Astrocyte (in vitro differentiated cells and primary cell): ENCODE measurements at regions not wholly inside any gene's neighbourhood (a gene's known extent, or its start where the extent isn't known, plus 50 kb on each side); places are given as distances from the start of the nearest gene placed in this dataset.

Experiments
- DNase-seq: peaks from one replicate; pipeline ENCODE4 v3.0.0-alpha.2; 2010; ENCODE audit warnings: low read depth
- FAIRE-seq: peaks from 2 replicates; lab custom pipeline; 2011; peaks lifted over from hg19 to GRCh38; lab: Jason Lieb, UNC
- H2AFZ ChIP-seq: 2 replicates; pipeline ENCODE4 v1.6.0; 2012; ENCODE audit warnings: low read depth, low read length, inconsistent platforms
- H3K27ac ChIP-seq: 2 replicates; pipeline ENCODE4 v1.5.1; 2011; ENCODE audit warnings: low read depth, low read length, inconsistent platforms
- H3K27me3 ChIP-seq: 2 replicates; pipeline ENCODE4 v1.6.0; 2011; ENCODE audit warnings: low read length, inconsistent platforms; ENCODE audit not compliant: insufficient read depth
- H3K36me3 ChIP-seq: 2 replicates; pipeline ENCODE4 v1.5.1; 2011; ENCODE audit warnings: low read length, inconsistent platforms; ENCODE audit not compliant: insufficient read depth
- H3K4me1 ChIP-seq: 2 replicates; pipeline ENCODE4 v1.5.1; 2011; ENCODE audit warnings: low read length, inconsistent platforms; ENCODE audit not compliant: insufficient read depth
- H3K4me2 ChIP-seq: 2 replicates; pipeline ENCODE4 v1.6.0; 2012; ENCODE audit warnings: low read length, inconsistent platforms
- H3K4me3 ChIP-seq: 2 replicates; pipeline ENCODE4 v1.5.1; 2011; ENCODE audit warnings: low read depth, mild to moderate bottlenecking, low read length, inconsistent platforms; ENCODE audit not compliant: insufficient read depth
- H3K79me2 ChIP-seq: 2 replicates; pipeline ENCODE4 v1.6.0; 2012; ENCODE audit warnings: mild to moderate bottlenecking, low read length, inconsistent platforms; ENCODE audit not compliant: insufficient read depth
- H3K9ac ChIP-seq: 2 replicates; pipeline ENCODE4 v1.6.0; 2012; ENCODE audit warnings: mild to moderate bottlenecking, low read length, inconsistent platforms
- H3K9me3 ChIP-seq: 2 replicates; pipeline ENCODE4 v1.5.1; 2012; ENCODE audit warnings: low read depth, mild to moderate bottlenecking, low read length, inconsistent platforms; ENCODE audit not compliant: insufficient read depth
- H4K20me1 ChIP-seq: 2 replicates; pipeline ENCODE4 v1.6.0; 2012; ENCODE audit warnings: low read length, inconsistent platforms; ENCODE audit not compliant: insufficient read depth
- H3K27ac Mint-ChIP-seq: one replicate; pipeline ENCODE4 v1.8.0; 2021; ENCODE audit warnings: mild to moderate bottlenecking, mixed read lengths; ENCODE audit not compliant: unreplicated experiment
- H3K27me3 Mint-ChIP-seq: one replicate; pipeline ENCODE4 v1.8.0; 2021; ENCODE audit warnings: low read depth, mixed read lengths; ENCODE audit not compliant: unreplicated experiment
- H3K36me3 Mint-ChIP-seq: one replicate; pipeline ENCODE4 v1.8.0; 2021; ENCODE audit warnings: low read depth, mixed read lengths; ENCODE audit not compliant: unreplicated experiment
- H3K4me1 Mint-ChIP-seq: one replicate; pipeline ENCODE4 v1.8.0; 2021; ENCODE audit warnings: low read depth, mixed read lengths; ENCODE audit not compliant: unreplicated experiment
- H3K4me3 Mint-ChIP-seq: one replicate; pipeline ENCODE4 v1.8.0; 2021; ENCODE audit warnings: mild to moderate bottlenecking, moderate library complexity, mixed read lengths; ENCODE audit not compliant: unreplicated experiment
- H3K9me3 Mint-ChIP-seq: one replicate; pipeline ENCODE4 v1.8.0; 2021; ENCODE audit warnings: mild to moderate bottlenecking, mixed read lengths; ENCODE audit not compliant: unreplicated experiment
- EZH2 ChIP-seq: IDR thresholded peaks from 2 replicates; pipeline ENCODE4 v1.6.1; 2012; ENCODE audit warnings: mild to moderate bottlenecking, low read length, inconsistent platforms; ENCODE audit not compliant: insufficient read depth
- TF ChIP-seq, protein P1 (sequence below): IDR thresholded peaks from 2 replicates; pipeline ENCODE4 v1.5.1; 2011; ENCODE audit warnings: low read depth, mild to moderate bottlenecking, inconsistent platforms, low read length, moderate library complexity; ENCODE audit not compliant: insufficient read depth

DNA sequence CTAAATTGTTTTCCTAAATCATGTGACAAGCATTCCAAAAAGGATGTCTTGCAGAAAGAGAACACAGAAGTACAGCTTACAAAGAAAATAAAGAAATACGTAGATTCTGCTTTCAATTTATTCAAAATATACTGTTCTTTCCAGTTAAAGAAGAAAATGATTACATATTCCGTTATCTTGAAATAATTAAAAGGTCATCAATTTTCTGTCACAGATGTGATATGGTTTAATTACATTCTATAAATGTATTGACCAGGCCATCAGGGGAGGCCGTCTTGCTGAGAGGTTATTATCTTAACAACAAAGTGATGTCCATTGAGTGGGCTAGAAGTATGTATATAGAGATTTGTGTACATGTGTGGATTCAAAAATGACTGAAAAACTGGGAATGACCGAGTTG, 432.9 kb downstream of the SETD4 start:
- no peaks in the 10 kb centered on the region for H3K36me3 Mint-ChIP-seq

GRCh38 chr21:35625576-35625975, 434.8 kb downstream of the SETD4 start:
- Mint-ChIP-seq H3K9me3 (peaks cover 2% of the 10 kb centered on the region), H3K27me3 (no peaks in the 10 kb centered on the region), H3K4me1 (peaks cover 5% of the 10 kb centered on the region), H3K4me3 (no peak overlapping the region), H3K27ac (no peak overlapping the region), H3K36me3 (no peaks in the 10 kb centered on the region)
- DNase-seq: no peak
- H4K20me1 ChIP-seq: no peaks in the 10 kb centered on the region
- FAIRE-seq: no peak
- H3K4me2 ChIP-seq: no peak overlapping the region
- H3K36me3 ChIP-seq: no peaks in the 10 kb centered on the region
- no peaks in the 10 kb centered on the region for H3K9me3 ChIP-seq
- no peak overlapping the region for H3K9ac ChIP-seq
- no peaks in the 10 kb centered on the region for H3K4me1 ChIP-seq
- no peak for TF ChIP-seq EZH2
- TF ChIP-seq, protein P1, sequence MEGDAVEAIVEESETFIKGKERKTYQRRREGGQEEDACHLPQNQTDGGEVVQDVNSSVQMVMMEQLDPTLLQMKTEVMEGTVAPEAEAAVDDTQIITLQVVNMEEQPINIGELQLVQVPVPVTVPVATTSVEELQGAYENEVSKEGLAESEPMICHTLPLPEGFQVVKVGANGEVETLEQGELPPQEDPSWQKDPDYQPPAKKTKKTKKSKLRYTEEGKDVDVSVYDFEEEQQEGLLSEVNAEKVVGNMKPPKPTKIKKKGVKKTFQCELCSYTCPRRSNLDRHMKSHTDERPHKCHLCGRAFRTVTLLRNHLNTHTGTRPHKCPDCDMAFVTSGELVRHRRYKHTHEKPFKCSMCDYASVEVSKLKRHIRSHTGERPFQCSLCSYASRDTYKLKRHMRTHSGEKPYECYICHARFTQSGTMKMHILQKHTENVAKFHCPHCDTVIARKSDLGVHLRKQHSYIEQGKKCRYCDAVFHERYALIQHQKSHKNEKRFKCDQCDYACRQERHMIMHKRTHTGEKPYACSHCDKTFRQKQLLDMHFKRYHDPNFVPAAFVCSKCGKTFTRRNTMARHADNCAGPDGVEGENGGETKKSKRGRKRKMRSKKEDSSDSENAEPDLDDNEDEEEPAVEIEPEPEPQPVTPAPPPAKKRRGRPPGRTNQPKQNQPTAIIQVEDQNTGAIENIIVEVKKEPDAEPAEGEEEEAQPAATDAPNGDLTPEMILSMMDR: no peak
- no peaks in the 10 kb centered on the region for H3K27me3 ChIP-seq
- no peak overlapping the region for H2AFZ ChIP-seq
- no peak overlapping the region for H3K27ac ChIP-seq
- no peaks in the 10 kb centered on the region for H3K79me2 ChIP-seq
- no peak overlapping the region for H3K4me3 ChIP-seq

More for the DNA sequence above, 432.9 kb downstream of the SETD4 start:
- Mint-ChIP-seq H3K27ac (no peak overlapping the region), H3K9me3 (peaks cover 2% of the 10 kb centered on the region), H3K4me1 (peaks cover 5% of the 10 kb centered on the region), H3K4me3 (no peak overlapping the region), H3K27me3 (no peaks in the 10 kb centered on the region)
- no peak for FAIRE-seq
- Histone ChIP-seq H3K4me2 (no peak overlapping the region), H3K4me1 (no peaks in the 10 kb centered on the region), H3K36me3 (no peaks in the 10 kb centered on the region), H3K79me2 (no peaks in the 10 kb centered on the region), H3K27me3 (no peaks in the 10 kb centered on the region), H3K9me3 (no peaks in the 10 kb centered on the region), H3K9ac (no peak overlapping the region), H2AFZ (no peak overlapping the region), H4K20me1 (no peaks in the 10 kb centered on the region), H3K27ac (no peak overlapping the region), H3K4me3 (no peak overlapping the region)
- no peak for DNase-seq
- TF ChIP-seq, protein P1: no peak
- no peak for TF ChIP-seq EZH2

DNA sequence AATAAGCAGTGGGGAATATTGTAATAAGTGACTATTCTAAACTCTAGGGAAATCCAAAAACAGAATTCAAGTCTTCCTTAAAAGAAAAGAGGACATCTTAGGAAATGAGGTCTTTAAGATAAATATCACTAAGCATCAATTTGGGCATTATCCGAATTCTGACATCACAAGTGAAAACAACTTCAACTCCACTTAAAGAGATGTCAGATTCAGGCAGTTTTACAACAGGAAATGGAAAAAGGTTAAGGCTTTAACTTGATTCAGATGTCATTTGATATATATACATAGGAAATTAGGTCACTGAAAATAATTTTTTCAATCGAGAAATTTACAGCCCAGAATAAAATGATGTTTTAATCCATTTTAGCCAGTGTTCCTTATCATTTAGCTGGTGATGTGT, 435.4 kb downstream of the SETD4 start:
- no peak overlapping the region for H2AFZ ChIP-seq
- no peak overlapping the region for H3K4me3 ChIP-seq
- H3K36me3 ChIP-seq: no peaks in the 10 kb centered on the region
- Mint-ChIP-seq H3K9me3 (peaks cover 2% of the 10 kb centered on the region), H3K4me3 (no peak overlapping the region), H3K4me1 (peaks cover 5% of the 10 kb centered on the region), H3K27ac (no peak overlapping the region), H3K36me3 (no peaks in the 10 kb centered on the region), H3K27me3 (no peaks in the 10 kb centered on the region)
- no peaks in the 10 kb centered on the region for H4K20me1 ChIP-seq
- no peak overlapping the region for H3K4me2 ChIP-seq
- FAIRE-seq (no peak), DNase-seq (no peak)
- H3K4me1 ChIP-seq: no peaks in the 10 kb centered on the region
- no peaks in the 10 kb centered on the region for H3K9me3 ChIP-seq
- H3K9ac ChIP-seq: no peak overlapping the region
- H3K79me2 ChIP-seq: no peaks in the 10 kb centered on the region
- H3K27me3 ChIP-seq: no peaks in the 10 kb centered on the region
- H3K27ac ChIP-seq: no peak overlapping the region
- no peak for TF ChIP-seq EZH2
- TF ChIP-seq, protein P1: no peak
